Neural crest cell (in vitro differentiated cells): ENCODE measurements at regions not wholly inside any gene's neighbourhood (a gene's known extent, or its start where the extent isn't known, plus 50 kb on each side); places are given as distances from the start of the nearest gene placed in this dataset.

Experiments
- DNase-seq: peaks from one replicate; pipeline ENCODE4 v3.0.0; 2021; ENCODE audit warnings: low read depth, mixed read lengths, low spot score
- H3K27ac Mint-ChIP-seq: one replicate; pipeline ENCODE4 v1.8.0; 2021; ENCODE audit warnings: mild to moderate bottlenecking, mixed read lengths; ENCODE audit not compliant: unreplicated experiment
- H3K27me3 Mint-ChIP-seq: 2 replicates; pipeline ENCODE4 v1.8.0; 2021; ENCODE audit warnings: low read depth, mild to moderate bottlenecking, mixed read lengths
- H3K36me3 Mint-ChIP-seq: 2 replicates; pipeline ENCODE4 v1.8.0; 2021; ENCODE audit warnings: low read depth, mild to moderate bottlenecking, mixed read lengths
- H3K4me1 Mint-ChIP-seq: 2 replicates; pipeline ENCODE4 v1.8.0; 2021; ENCODE audit warnings: mixed read lengths
- H3K4me3 Mint-ChIP-seq: one replicate; pipeline ENCODE4 v1.8.0; 2021; ENCODE audit warnings: mild to moderate bottlenecking, mixed read lengths
- H3K9me3 Mint-ChIP-seq: 2 replicates; pipeline ENCODE4 v1.8.0; 2021; ENCODE audit warnings: mixed read lengths
- CTCF ChIP-seq: fragments of 200-600 bp; sonication (generic); conservative IDR thresholded peaks from 2 replicates; pipeline ENCODE4 v1.5.0; 2021; ENCODE audit warnings: antibody characterized with exemption, mild to moderate bottlenecking

DNA sequence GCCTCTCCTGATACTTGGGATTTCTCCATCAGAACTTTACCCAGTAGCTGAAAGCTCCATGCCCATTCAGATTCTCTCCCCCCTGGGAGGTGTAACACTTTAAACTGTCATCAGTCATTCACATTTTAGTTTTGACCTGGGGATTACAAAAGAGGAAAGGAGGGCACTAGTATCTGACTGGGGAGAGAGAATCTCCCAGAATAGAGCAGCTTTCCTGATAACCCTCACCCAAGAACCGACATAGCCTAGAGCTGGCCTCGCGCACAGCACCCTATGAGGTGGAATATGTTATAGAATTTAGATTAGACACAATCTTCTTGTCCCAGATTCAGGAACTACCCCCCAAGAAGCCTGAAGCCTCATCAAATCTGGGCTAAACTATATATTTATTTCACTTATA lies 950.2 kb upstream of the TENM3 start:
- Mint-ChIP-seq H3K9me3 (peaks cover 8% of the 10 kb centered on the region), H3K4me1 (peaks cover 2% of the 10 kb centered on the region), H3K27ac (no peak overlapping the region), H3K4me3 (no peak overlapping the region), H3K36me3 (peaks cover 5% of the 10 kb centered on the region), H3K27me3 (peaks cover 2% of the 10 kb centered on the region)
- TF ChIP-seq CTCF, result no peak
- DNase-seq, result no peak

- Mint-ChIP-seq H3K4me1 (no peaks in the 10 kb centered on the region), H3K27ac (no peak overlapping the region), H3K9me3 (peaks cover 9% of the 10 kb centered on the region), H3K36me3 (peaks cover 5% of the 10 kb centered on the region), H3K27me3 (peaks cover 2% of the 10 kb centered on the region), H3K4me3 (no peak overlapping the region)
- no peak for TF ChIP-seq CTCF
- no peak for DNase-seq
These were observed 949.7 kb upstream of the TENM3 start for GRCh38 chr4:181293541-181293940.

DNA sequence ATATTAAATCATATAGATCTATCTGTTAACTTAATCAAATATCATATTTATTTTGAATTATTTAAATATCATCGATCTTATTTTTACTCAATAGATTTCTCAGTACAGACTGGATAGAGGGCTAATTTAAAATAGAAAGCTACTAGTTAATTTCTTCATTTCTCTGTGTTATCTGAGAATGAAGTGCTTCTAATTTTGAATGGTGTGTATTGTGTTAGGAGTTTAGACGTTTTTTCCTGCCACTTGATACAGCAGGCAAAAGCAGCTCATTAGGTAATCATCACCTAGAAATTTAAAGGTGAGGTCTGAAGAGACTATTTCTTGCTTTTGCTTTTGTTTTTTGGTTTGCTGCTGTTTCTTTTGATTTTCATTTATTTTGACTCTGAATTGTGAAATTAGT lies 948.8 kb upstream of the TENM3 start:
- no peak for DNase-seq
- H3K27me3 Mint-ChIP-seq, result peaks cover 2% of the 10 kb centered on the region
- H3K36me3 Mint-ChIP-seq, result peaks cover 5% of the 10 kb centered on the region
- H3K27ac Mint-ChIP-seq, result no peak overlapping the region
- peaks cover 9% of the 10 kb centered on the region for H3K9me3 Mint-ChIP-seq
- H3K4me3 Mint-ChIP-seq, result no peak overlapping the region
- TF ChIP-seq CTCF, result no peak
- no peaks in the 10 kb centered on the region for H3K4me1 Mint-ChIP-seq

DNA sequence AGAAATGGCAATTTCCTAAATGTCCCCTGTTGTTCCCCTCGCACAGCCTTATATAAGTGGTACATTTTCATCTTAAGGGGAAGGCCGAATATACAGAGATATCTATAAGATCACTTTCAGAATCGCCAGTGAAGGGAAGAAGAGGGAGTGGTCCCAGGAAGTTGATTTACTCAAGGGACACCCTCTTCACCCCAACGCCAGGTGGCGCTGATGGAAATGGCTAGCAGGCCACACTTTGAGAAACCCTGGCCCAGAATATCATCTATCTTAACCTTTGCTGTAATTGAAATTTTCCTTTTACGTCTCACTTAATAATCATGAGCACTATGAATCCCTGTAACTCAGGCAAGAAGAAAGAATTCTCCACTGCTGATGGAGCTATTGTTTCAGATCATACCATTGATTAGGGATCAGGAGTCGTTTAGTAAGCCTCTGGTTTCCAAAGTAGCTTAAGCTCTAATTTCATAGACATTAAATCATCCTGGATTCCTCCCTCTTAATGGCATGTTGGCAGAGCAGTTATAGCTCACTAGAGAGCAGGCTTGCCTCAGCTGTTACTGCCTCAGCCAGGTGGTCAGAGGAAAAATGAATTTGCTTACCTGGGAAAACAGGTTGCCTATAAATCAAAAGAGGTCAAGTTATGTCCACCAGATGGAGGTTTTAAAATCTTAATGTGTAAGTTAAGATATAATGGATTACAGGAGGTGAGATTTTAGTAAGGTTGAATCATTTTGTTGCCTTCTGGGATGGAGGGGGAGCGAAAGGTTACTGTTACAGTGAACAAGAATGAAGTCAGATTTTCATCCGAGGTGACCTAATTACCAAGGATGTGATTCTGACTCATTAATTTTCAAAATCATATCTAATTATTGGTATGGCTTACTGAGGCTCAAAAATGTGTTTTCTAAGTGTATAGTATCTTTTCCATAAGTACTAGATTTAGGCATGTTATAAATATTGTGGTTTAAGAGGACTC lies 941.2 kb upstream of the TENM3 start:
- no peak overlapping the region for H3K4me3 Mint-ChIP-seq
- no peak overlapping the region for H3K27ac Mint-ChIP-seq
- H3K36me3 Mint-ChIP-seq, result peaks cover 5% of the 10 kb centered on the region
- peaks cover 9% of the 10 kb centered on the region for H3K9me3 Mint-ChIP-seq
- H3K4me1 Mint-ChIP-seq, result peaks cover 6% of the 10 kb centered on the region
- DNase-seq, result no peak
- peak; percentile 67 for TF ChIP-seq CTCF
- H3K27me3 Mint-ChIP-seq, result no peaks in the 10 kb centered on the region

- Mint-ChIP-seq H3K9me3 (no peaks in the 10 kb centered on the region), H3K36me3 (no peaks in the 10 kb centered on the region), H3K27ac (no peak overlapping the region), H3K27me3 (no peaks in the 10 kb centered on the region), H3K4me3 (no peak overlapping the region), H3K4me1 (peaks cover 11% of the 10 kb centered on the region)
- DNase-seq, result no peak
- TF ChIP-seq CTCF, result no peak
These were observed 935.4 kb upstream of the TENM3 start for GRCh38 chr4:181307824-181308223.
